ENCODE measurements at regions not wholly inside any gene's neighbourhood (a gene's known extent, or its start where the extent isn't known, plus 50 kb on each side); places are given as distances from the start of the nearest gene placed in this dataset.

DNA sequence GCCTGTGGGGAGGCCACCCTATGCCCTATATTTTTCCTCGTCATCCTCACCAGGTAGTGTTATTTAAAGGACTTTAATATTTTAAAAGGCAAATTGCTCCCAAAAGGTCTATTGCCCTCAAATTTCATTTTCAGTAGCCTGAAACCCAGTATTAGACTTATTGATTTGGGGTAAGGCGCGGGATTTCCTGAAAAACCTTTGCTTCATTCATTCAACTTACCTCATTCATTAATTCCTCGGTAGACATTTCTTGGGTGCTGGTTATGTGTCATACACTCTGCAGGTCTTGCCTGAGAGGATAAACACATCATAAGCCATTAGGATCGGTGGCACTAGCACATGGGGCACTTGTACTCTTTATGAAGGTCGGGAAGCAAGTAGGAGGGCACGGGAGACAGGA, 99.2 kb downstream of the ARF6 start:
- no peak overlapping the region for H2AFZ ChIP-seq (ENCODE audit: low read depth, low read length, poor library complexity, severe bottlenecking)
- no TSS peak for BruUV-seq (replicated peaks)
- H3K9me2 ChIP-seq (ENCODE audit: insufficient read depth): no peaks in the 10 kb centered on the region
- no peaks in the 10 kb centered on the region for H3K27me3 ChIP-seq (ENCODE audit: insufficient read depth, low read length)
- H3K9me3 ChIP-seq (ENCODE audit: control insufficient read depth in 1 of 2, insufficient read depth in 1 of 2, low read depth in 1 of 2, low read length in 2 of 2): no peaks in the 10 kb centered on the region
- H3K4me1 ChIP-seq (ENCODE audit: control insufficient read depth in 1 of 2, insufficient read depth in 2 of 2, low read length in 2 of 2): peaks cover 0 to 25% of the 10 kb centered on the region in 2 experiments; a peak in 2 of 4 replicates
- H3K79me2 ChIP-seq (ENCODE audit: insufficient read depth, low read length): no peaks in the 10 kb centered on the region
- ChIA-PET CTCF (no interaction called here), RAD21 (ENCODE audit: low non-redundant PET in 1 of 2, low total read pairs in 2 of 2, uncharacterized antibody in 2 of 2, unreplicated experiment in 2 of 2) (interaction anchor here in 1 of 2 experiments (0.7 kb wide), 1 partner anchor 89 kb away, joined by 3 read pairs; no protein-coding TSS in a partner anchor), POLR2A (interaction anchor here (1.4 kb wide), 1 partner anchor 12 kb away, joined by 4 read pairs; no protein-coding TSS in a partner anchor)
- no peaks in the 10 kb centered on the region for H4K20me1 ChIP-seq (ENCODE audit: insufficient read depth)
- H3K9ac ChIP-seq (ENCODE audit: low read length): no peak overlapping the region
- H3K4me2 ChIP-seq (ENCODE audit: low read length): no peak overlapping the region
- no peak for DNase-seq (ENCODE audit: low read depth, low spot score)
- intact Hi-C loops (cut with micrococcal nuclease): no loop called here
- TF ChIP-seq CEBPB (IDR thresholded peaks at IDR 0.05; ENCODE audit: low read depth) (no peak), POLR2A (IDR thresholded peaks at IDR 0.05; ENCODE audit: borderline replicate concordance, extremely low read depth, insufficient read depth, insufficient read length) (no peak), TCF7L2 (IDR thresholded peaks at IDR 0.05; ENCODE audit: borderline replicate concordance, extremely low read depth, insufficient read depth, insufficient read length) (no peak), EGR1 (IDR thresholded peaks at IDR 0.05; ENCODE audit: low read depth) (no peak)
- TF ChIP-seq, protein P1, sequence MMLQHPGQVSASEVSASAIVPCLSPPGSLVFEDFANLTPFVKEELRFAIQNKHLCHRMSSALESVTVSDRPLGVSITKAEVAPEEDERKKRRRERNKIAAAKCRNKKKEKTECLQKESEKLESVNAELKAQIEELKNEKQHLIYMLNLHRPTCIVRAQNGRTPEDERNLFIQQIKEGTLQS (IDR thresholded peaks at IDR 0.05): no peak
- no peak overlapping the region for H3K4me3 ChIP-seq (replicated peaks in 1 of 2; ENCODE audit: low read depth in 1 of 2, low read length in 2 of 2)
- no peak for ATAC-seq
- H3K36me3 ChIP-seq (ENCODE audit: control insufficient read depth in 1 of 2, insufficient read depth in 2 of 2, low read length in 2 of 2): no peaks in the 10 kb centered on the region
- no peak overlapping the region for H3K27ac ChIP-seq (ENCODE audit: low read depth, low read length)

DNA sequence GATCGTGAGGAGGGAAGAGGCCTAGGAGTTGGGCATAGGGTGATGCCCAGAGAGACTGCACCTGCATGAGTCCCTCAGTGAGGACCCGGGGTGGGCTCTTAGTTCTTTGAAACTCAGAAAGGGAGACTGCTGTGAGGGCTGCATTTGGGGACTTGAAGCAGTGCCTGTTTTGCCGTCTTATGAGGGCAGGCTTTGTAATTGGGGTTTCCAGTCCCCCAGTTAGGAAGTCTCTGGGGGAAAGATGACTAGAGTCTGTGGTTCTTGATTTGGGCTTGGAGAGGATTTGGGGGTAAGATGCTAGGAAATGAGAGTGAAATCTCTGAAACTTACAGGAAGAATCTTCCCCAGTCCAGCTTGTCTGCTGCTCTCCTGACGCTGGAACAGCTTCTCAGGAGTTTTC, 99.6 kb downstream of the ARF6 start:
- TF ChIP-seq POLR2A (IDR thresholded peaks at IDR 0.05; ENCODE audit: borderline replicate concordance, extremely low read depth, insufficient read depth, insufficient read length) (no peak), TCF7L2 (IDR thresholded peaks at IDR 0.05; ENCODE audit: borderline replicate concordance, extremely low read depth, insufficient read depth, insufficient read length) (no peak), ZNF274 (IDR thresholded peaks at IDR 0.05; ENCODE audit: low read depth, low read length) (no peak), JUND (IDR thresholded peaks at IDR 0.05) (no peak), POLR2AphosphoS5 (IDR thresholded peaks at IDR 0.05; ENCODE audit: low read depth, low read length) (no peak)
- TF ChIP-seq, protein P1 (IDR thresholded peaks at IDR 0.05): no peak
- H3K9me3 ChIP-seq (ENCODE audit: control insufficient read depth in 1 of 2, insufficient read depth in 1 of 2, low read depth in 1 of 2, low read length in 2 of 2): no peaks in the 10 kb centered on the region
- H3K79me2 ChIP-seq (ENCODE audit: insufficient read depth, low read length): no peaks in the 10 kb centered on the region
- no peak overlapping the region for H3K4me3 ChIP-seq (replicated peaks in 1 of 2; ENCODE audit: low read depth in 1 of 2, low read length in 2 of 2)
- ATAC-seq (no peak), DNase-seq (ENCODE audit: low read depth, low spot score) (no peak)
- H3K27ac ChIP-seq (ENCODE audit: low read depth, low read length): no peak overlapping the region
- H4K20me1 ChIP-seq (ENCODE audit: insufficient read depth): no peaks in the 10 kb centered on the region
- peak overlapping the region; percentile 33 for H3K9ac ChIP-seq (ENCODE audit: low read length)
- no TSS peak for BruUV-seq (replicated peaks)
- ChIA-PET CTCF (no interaction called here), RAD21 (ENCODE audit: low non-redundant PET in 1 of 2, low total read pairs in 2 of 2, uncharacterized antibody in 2 of 2, unreplicated experiment in 2 of 2) (interaction anchor here in 1 of 2 experiments (0.7 kb wide), 1 partner anchor 90 kb away, joined by 3 read pairs; no protein-coding TSS in a partner anchor), POLR2A (no interaction called here)
- H3K4me1 ChIP-seq (ENCODE audit: control insufficient read depth in 1 of 2, insufficient read depth in 2 of 2, low read length in 2 of 2): peaks cover 0 to 21% of the 10 kb centered on the region in 2 experiments; a peak in 2 of 4 replicates
- H3K4me2 ChIP-seq (ENCODE audit: low read length): peak overlapping the region; percentile 50
- intact Hi-C loops (cut with micrococcal nuclease): no loop called here
- no peaks in the 10 kb centered on the region for H3K27me3 ChIP-seq (ENCODE audit: insufficient read depth, low read length)
- no peaks in the 10 kb centered on the region for H3K36me3 ChIP-seq (ENCODE audit: control insufficient read depth in 1 of 2, insufficient read depth in 2 of 2, low read length in 2 of 2)
- H2AFZ ChIP-seq (ENCODE audit: low read depth, low read length, poor library complexity, severe bottlenecking): no peak overlapping the region
- no peaks in the 10 kb centered on the region for H3K9me2 ChIP-seq (ENCODE audit: insufficient read depth)
